GM23338 (cell line): ENCODE measurements at regions not wholly inside any gene's neighbourhood (a gene's known extent, or its start where the extent isn't known, plus 50 kb on each side); places are given as distances from the start of the nearest gene placed in this dataset.

ENCODE experiments used
- ATAC-seq: fragments of 200-7000 bp; cut with Tn5 transposase; 3 replicates; pipeline ENCODE4 v1.9.1; 2020
- DNase-seq: peaks from one replicate; pipeline ENCODE4 v3.0.0-alpha.2; 2015; ENCODE audit warnings: low spot score
- H2AFZ ChIP-seq: fragments of 200-600 bp; sonication (generic); 2 replicates; pipeline ENCODE4 v1.8.0; 2016; ENCODE audit warnings: antibody characterized with exemption, mild to moderate bottlenecking, moderate library complexity
- H3F3A ChIP-seq: fragments of 200-600 bp; sonication (generic); replicated peaks from 2 replicates; pipeline ENCODE4 v1.8.0; 2017; ENCODE audit warnings: antibody characterized with exemption, mixed run types, low read depth
- H3K27ac ChIP-seq: fragments of 200-600 bp; sonication (generic); 2 replicates; pipeline ENCODE4 v1.6.1; 2016; ENCODE audit warnings: low read depth
- H3K27me3 ChIP-seq: fragments of 200-600 bp; sonication (generic); 2 replicates; pipeline ENCODE4 v1.8.0; 2016; ENCODE audit warnings: mild to moderate bottlenecking, mixed run types, moderate library complexity; ENCODE audit not compliant: insufficient read depth
- H3K36me3 ChIP-seq: fragments of 200-600 bp; sonication (generic); 2 replicates; pipeline ENCODE4 v1.8.0; 2016; ENCODE audit warnings: mild to moderate bottlenecking; ENCODE audit not compliant: insufficient read depth
- H3K4me1 ChIP-seq: fragments of 200-600 bp; sonication (generic); 2 replicates; pipeline ENCODE4 v1.8.0; 2016; ENCODE audit warnings: mild to moderate bottlenecking, moderate library complexity; ENCODE audit not compliant: insufficient read depth
- H3K4me2 ChIP-seq: fragments of 200-600 bp; sonication (generic); 2 replicates; pipeline ENCODE4 v1.7.1; 2017; ENCODE audit warnings: mixed run types
- H3K4me3 ChIP-seq: fragments of 200-600 bp; sonication (generic); 2 replicates; pipeline ENCODE4 v1.6.1; 2016; ENCODE audit warnings: mixed run types
- H3K79me2 ChIP-seq: fragments of 200-600 bp; sonication (generic); replicated peaks from 2 replicates; pipeline ENCODE4 v1.8.0; 2017; ENCODE audit warnings: mild to moderate bottlenecking; ENCODE audit not compliant: insufficient read depth
- H3K9me2 ChIP-seq: fragments of 200-600 bp; sonication (generic); 2 replicates; pipeline ENCODE4 v1.8.0; 2017; ENCODE audit not compliant: insufficient read depth
- H4K20me1 ChIP-seq: fragments of 200-600 bp; sonication (generic); replicated peaks from 2 replicates; pipeline ENCODE4 v1.8.0; 2017; ENCODE audit warnings: mild to moderate bottlenecking; ENCODE audit not compliant: insufficient read depth
- H3K27ac Mint-ChIP-seq: 2 replicates; pipeline ENCODE4 v1.8.0; 2020; ENCODE audit warnings: inconsistent platforms, mild to moderate bottlenecking, moderate library complexity, mixed read lengths
- H3K27me3 Mint-ChIP-seq: 3 replicates; pipeline ENCODE4 v1.8.0; 2022; ENCODE audit warnings: low read depth, mild to moderate bottlenecking, moderate library complexity, mixed read lengths, inconsistent platforms; ENCODE audit not compliant: insufficient read depth, poor library complexity
- H3K36me3 Mint-ChIP-seq: 3 replicates; pipeline ENCODE4 v1.8.0; 2021; ENCODE audit warnings: low read depth, mild to moderate bottlenecking, inconsistent platforms, moderate library complexity, mixed read lengths
- H3K4me1 Mint-ChIP-seq: 3 replicates; pipeline ENCODE4 v1.8.0; 2020; ENCODE audit warnings: mild to moderate bottlenecking, inconsistent platforms, mixed read lengths
- H3K4me3 Mint-ChIP-seq: 3 replicates; pipeline ENCODE4 v1.8.0; 2021; ENCODE audit warnings: moderate library complexity, mild to moderate bottlenecking, inconsistent platforms, mixed read lengths
- H3K9me3 Mint-ChIP-seq: 3 replicates; pipeline ENCODE4 v1.8.0; 2020; ENCODE audit warnings: moderate library complexity, mild to moderate bottlenecking, inconsistent platforms, mixed read lengths
- CREB1 ChIP-seq: fragments of 250-450 bp; sonication (Bioruptor Pico); IDR thresholded peaks from 2 replicates; pipeline ENCODE4 v1.5.0; 2020; ENCODE audit warnings: low read depth, mild to moderate bottlenecking, moderate library complexity
- EZH2 ChIP-seq: fragments of 200-600 bp; sonication (generic); IDR thresholded peaks from one replicate; pipeline ENCODE4 v1.8.0; 2017; ENCODE audit warnings: antibody characterized with exemption, mild to moderate bottlenecking, low read depth; ENCODE audit not compliant: unreplicated experiment
- EZH2phosphoT487 ChIP-seq: fragments of 200-600 bp; sonication (generic); IDR thresholded peaks from one replicate; pipeline ENCODE4 v1.8.1; 2018; ENCODE audit warnings: antibody characterized with exemption; ENCODE audit not compliant: unreplicated experiment
- JUNB ChIP-seq: IDR thresholded peaks from one replicate; pipeline ENCODE4 v1.6.1; 2016; ENCODE audit warnings: antibody characterized with exemption; ENCODE audit not compliant: unreplicated experiment
- NANOG ChIP-seq: IDR thresholded peaks from 2 replicates; pipeline ENCODE4 v1.6.1; 2016; ENCODE audit warnings: antibody characterized with exemption, borderline replicate concordance
- STAT1 ChIP-seq: IDR thresholded peaks from one replicate; pipeline ENCODE4 v1.6.1; 2016; ENCODE audit warnings: antibody characterized with exemption; ENCODE audit not compliant: unreplicated experiment
- ZNF114 ChIP-seq: fragments of 250-450 bp; sonication (Bioruptor Pico); IDR thresholded peaks from 2 replicates; pipeline ENCODE4 v1.5.0; 2020; ENCODE audit warnings: mild to moderate bottlenecking, moderate library complexity
- ZNF331 ChIP-seq: fragments of 250-450 bp; sonication (Bioruptor Pico); IDR thresholded peaks from 2 replicates; pipeline ENCODE4 v1.5.0; 2020; ENCODE audit warnings: low read depth, mild to moderate bottlenecking, moderate library complexity
- TF ChIP-seq, protein P1 (sequence below), 2 experiments: fragments of 200-600 bp in 1 of 2; sonication (generic) in 1 of 2; conservative IDR thresholded peaks; 2 replicates each; pipeline versions ENCODE4 v1.5.1 to v1.6.1; 2016 to 2017; ENCODE audit warnings: antibody characterized with exemption in 2 of 2, low read depth in 2 of 2, mild to moderate bottlenecking in 2 of 2, moderate library complexity in 1 of 2
- TF ChIP-seq, protein P2 (sequence below): IDR thresholded peaks from 2 replicates; pipeline ENCODE4 v1.6.1; 2016; ENCODE audit warnings: antibody characterized with exemption
- TF ChIP-seq, protein P3 (sequence below): fragments of 250-450 bp; sonication (Bioruptor Pico); IDR thresholded peaks from 2 replicates; pipeline ENCODE4 v1.5.0; 2020; ENCODE audit warnings: mild to moderate bottlenecking, moderate library complexity

DNA sequence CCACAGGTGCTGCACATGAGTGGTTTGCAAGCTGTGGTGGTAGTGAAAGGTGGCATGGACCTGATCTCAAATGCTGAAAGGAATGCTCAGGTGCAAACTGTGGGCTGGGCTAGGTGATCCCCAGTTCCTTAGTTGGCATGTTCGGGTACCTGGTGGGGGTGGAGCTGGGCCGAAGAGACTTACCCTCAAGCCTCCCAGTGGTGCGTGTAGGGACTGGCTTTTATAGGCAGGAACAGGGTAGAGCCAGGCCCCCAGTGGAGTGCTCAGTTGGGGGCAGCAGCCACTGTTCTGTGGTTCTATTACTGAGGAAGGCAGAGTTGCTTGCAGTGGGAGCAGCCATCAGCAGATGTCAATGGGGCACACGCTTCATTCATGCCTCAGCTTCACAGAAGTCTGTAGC lies 399.8 kb downstream of the HTR1B start:
- no peaks in the 10 kb centered on the region for H3F3A ChIP-seq
- no peak overlapping the region for H3K27ac ChIP-seq
- H3K4me2 ChIP-seq = no peak overlapping the region
- no peaks in the 10 kb centered on the region for H3K79me2 ChIP-seq
- Mint-ChIP-seq H3K27me3 (peaks cover 10% of the 10 kb centered on the region), H3K27ac (no peak overlapping the region), H3K9me3 (peaks cover 5% of the 10 kb centered on the region; the same call in 2 of the 3 replicates), H3K36me3 (peaks cover 4% of the 10 kb centered on the region; the same call in 1 of the 3 replicates), H3K4me3 (no peak overlapping the region), H3K4me1 (no peaks in the 10 kb centered on the region)
- H3K4me3 ChIP-seq = no peak overlapping the region
- H3K9me2 ChIP-seq = peaks cover 3% of the 10 kb centered on the region; the same call in 1 of the 2 replicates
- TF ChIP-seq JUNB (no peak), EZH2phosphoT487 (no peak), ZNF114 (no peak), CREB1 (CRISPR knock-in tag) (no peak), STAT1 (no peak), EZH2 (no peak), NANOG (no peak)
- TF ChIP-seq, protein P1, sequence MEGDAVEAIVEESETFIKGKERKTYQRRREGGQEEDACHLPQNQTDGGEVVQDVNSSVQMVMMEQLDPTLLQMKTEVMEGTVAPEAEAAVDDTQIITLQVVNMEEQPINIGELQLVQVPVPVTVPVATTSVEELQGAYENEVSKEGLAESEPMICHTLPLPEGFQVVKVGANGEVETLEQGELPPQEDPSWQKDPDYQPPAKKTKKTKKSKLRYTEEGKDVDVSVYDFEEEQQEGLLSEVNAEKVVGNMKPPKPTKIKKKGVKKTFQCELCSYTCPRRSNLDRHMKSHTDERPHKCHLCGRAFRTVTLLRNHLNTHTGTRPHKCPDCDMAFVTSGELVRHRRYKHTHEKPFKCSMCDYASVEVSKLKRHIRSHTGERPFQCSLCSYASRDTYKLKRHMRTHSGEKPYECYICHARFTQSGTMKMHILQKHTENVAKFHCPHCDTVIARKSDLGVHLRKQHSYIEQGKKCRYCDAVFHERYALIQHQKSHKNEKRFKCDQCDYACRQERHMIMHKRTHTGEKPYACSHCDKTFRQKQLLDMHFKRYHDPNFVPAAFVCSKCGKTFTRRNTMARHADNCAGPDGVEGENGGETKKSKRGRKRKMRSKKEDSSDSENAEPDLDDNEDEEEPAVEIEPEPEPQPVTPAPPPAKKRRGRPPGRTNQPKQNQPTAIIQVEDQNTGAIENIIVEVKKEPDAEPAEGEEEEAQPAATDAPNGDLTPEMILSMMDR (conservative IDR thresholded peaks at IDR 0.05; ENCODE audit: low read depth in 2 of 2) = no peak
- TF ChIP-seq, protein P2, sequence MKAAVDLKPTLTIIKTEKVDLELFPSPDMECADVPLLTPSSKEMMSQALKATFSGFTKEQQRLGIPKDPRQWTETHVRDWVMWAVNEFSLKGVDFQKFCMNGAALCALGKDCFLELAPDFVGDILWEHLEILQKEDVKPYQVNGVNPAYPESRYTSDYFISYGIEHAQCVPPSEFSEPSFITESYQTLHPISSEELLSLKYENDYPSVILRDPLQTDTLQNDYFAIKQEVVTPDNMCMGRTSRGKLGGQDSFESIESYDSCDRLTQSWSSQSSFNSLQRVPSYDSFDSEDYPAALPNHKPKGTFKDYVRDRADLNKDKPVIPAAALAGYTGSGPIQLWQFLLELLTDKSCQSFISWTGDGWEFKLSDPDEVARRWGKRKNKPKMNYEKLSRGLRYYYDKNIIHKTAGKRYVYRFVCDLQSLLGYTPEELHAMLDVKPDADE = no peak
- no peaks in the 10 kb centered on the region for H3K27me3 ChIP-seq
- ATAC-seq (no peak; the same call in 2 of the 3 replicates), DNase-seq (no peak)
- no peaks in the 10 kb centered on the region for H4K20me1 ChIP-seq
- no peaks in the 10 kb centered on the region for H3K36me3 ChIP-seq
- H2AFZ ChIP-seq = no peak overlapping the region
- no peaks in the 10 kb centered on the region for H3K4me1 ChIP-seq

DNA sequence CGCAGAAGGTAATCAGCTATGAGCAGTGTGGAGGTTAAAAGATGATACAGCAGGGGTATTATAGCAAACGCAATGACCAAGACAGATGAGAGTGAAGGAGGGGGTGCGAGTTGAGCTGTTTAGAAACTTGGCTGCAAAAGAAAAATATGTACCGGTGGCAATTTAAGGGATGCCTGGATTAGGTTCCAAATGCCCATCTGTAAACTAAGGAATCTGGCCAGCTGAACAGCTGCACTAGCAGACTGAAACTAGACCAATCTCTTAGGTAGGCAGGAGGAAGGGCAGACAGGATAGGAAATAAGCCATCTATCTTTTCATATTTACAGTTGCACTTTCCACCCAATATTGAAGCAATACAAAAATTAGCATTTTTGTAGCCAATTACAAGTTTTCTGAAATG lies 407.6 kb downstream of the HTR1B start:
- H3F3A ChIP-seq = no peaks in the 10 kb centered on the region
- DNase-seq (no peak), ATAC-seq (no peak)
- Mint-ChIP-seq H3K27ac (no peak overlapping the region), H3K36me3 (peaks cover 8% of the 10 kb centered on the region; the same call in 2 of the 3 replicates), H3K9me3 (peaks cover 24% of the 10 kb centered on the region; the same call in 2 of the 3 replicates), H3K27me3 (no peaks in the 10 kb centered on the region), H3K4me1 (no peaks in the 10 kb centered on the region), H3K4me3 (no peak overlapping the region)
- no peaks in the 10 kb centered on the region for H3K79me2 ChIP-seq
- TF ChIP-seq ZNF331 (no peak), ZNF114 (no peak), NANOG (no peak)
- TF ChIP-seq, protein P3, sequence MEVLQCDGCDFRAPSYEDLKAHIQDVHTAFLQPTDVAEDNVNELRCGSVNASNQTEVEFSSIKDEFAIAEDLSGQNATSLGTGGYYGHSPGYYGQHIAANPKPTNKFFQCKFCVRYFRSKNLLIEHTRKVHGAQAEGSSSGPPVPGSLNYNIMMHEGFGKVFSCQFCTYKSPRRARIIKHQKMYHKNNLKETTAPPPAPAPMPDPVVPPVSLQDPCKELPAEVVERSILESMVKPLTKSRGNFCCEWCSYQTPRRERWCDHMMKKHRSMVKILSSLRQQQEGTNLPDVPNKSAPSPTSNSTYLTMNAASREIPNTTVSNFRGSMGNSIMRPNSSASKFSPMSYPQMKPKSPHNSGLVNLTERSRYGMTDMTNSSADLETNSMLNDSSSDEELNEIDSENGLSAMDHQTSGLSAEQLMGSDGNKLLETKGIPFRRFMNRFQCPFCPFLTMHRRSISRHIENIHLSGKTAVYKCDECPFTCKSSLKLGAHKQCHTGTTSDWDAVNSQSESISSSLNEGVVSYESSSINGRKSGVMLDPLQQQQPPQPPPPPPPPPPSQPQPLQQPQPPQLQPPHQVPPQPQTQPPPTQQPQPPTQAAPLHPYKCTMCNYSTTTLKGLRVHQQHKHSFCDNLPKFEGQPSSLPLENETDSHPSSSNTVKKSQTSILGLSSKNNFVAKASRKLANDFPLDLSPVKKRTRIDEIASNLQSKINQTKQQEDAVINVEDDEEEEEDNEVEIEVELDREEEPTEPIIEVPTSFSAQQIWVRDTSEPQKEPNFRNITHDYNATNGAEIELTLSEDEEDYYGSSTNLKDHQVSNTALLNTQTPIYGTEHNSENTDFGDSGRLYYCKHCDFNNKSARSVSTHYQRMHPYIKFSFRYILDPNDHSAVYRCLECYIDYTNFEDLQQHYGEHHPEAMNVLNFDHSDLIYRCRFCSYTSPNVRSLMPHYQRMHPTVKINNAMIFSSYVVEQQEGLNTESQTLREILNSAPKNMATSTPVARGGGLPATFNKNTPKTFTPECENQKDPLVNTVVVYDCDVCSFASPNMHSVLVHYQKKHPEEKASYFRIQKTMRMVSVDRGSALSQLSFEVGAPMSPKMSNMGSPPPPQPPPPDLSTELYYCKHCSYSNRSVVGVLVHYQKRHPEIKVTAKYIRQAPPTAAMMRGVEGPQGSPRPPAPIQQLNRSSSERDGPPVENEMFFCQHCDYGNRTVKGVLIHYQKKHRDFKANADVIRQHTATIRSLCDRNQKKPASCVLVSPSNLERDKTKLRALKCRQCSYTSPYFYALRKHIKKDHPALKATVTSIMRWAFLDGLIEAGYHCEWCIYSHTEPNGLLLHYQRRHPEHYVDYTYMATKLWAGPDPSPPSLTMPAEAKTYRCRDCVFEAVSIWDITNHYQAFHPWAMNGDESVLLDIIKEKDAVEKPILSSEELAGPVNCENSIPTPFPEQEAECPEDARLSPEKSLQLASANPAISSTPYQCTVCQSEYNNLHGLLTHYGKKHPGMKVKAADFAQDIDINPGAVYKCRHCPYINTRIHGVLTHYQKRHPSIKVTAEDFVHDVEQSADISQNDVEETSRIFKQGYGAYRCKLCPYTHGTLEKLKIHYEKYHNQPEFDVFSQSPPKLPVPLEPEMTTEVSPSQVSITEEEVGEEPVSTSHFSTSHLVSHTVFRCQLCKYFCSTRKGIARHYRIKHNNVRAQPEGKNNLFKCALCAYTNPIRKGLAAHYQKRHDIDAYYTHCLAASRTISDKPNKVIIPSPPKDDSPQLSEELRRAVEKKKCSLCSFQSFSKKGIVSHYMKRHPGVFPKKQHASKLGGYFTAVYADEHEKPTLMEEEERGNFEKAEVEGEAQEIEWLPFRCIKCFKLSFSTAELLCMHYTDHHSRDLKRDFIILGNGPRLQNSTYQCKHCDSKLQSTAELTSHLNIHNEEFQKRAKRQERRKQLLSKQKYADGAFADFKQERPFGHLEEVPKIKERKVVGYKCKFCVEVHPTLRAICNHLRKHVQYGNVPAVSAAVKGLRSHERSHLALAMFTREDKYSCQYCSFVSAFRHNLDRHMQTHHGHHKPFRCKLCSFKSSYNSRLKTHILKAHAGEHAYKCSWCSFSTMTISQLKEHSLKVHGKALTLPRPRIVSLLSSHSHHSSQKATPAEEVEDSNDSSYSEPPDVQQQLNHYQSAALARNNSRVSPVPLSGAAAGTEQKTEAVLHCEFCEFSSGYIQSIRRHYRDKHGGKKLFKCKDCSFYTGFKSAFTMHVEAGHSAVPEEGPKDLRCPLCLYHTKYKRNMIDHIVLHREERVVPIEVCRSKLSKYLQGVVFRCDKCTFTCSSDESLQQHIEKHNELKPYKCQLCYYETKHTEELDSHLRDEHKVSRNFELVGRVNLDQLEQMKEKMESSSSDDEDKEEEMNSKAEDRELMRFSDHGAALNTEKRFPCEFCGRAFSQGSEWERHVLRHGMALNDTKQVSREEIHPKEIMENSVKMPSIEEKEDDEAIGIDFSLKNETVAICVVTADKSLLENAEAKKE (CRISPR knock-in tag) = no peak
- H2AFZ ChIP-seq = no peak overlapping the region
- H4K20me1 ChIP-seq = no peaks in the 10 kb centered on the region
- no peaks in the 10 kb centered on the region for H3K27me3 ChIP-seq
- H3K9me2 ChIP-seq = no peaks in the 10 kb centered on the region
- no peaks in the 10 kb centered on the region for H3K36me3 ChIP-seq
- no peak overlapping the region for H3K4me3 ChIP-seq
- H3K4me2 ChIP-seq = no peak overlapping the region
- no peaks in the 10 kb centered on the region for H3K4me1 ChIP-seq
- no peak overlapping the region for H3K27ac ChIP-seq
